Vagina (tissue), 2 donors: ENCODE measurements at regions not wholly inside any gene's neighbourhood (a gene's known extent, or its start where the extent isn't known, plus 50 kb on each side); places are given as distances from the start of the nearest gene placed in this dataset.

Experiments
- DNase-seq, 2 donors: peaks; one replicate each; pipeline ENCODE4 v3.0.0-alpha.2; 2017; ENCODE audit errors: extremely low spot score in 2 of 2
- H3K27ac ChIP-seq: fragments of 200-600 bp; sonication (generic); one replicate; pipeline ENCODE4 v1.5.1; 2019
- H3K27me3 ChIP-seq: fragments of 200-600 bp; sonication (generic); one replicate; pipeline ENCODE4 v1.5.1; 2019
- H3K36me3 ChIP-seq, 2 donors: fragments of 200-600 bp; sonication (generic); one replicate each; pipeline ENCODE4 v1.5.1; 2017 to 2019
- H3K4me1 ChIP-seq: fragments of 200-600 bp; sonication (generic); one replicate; pipeline ENCODE4 v1.5.1; 2019
- H3K4me3 ChIP-seq, 2 donors: fragments of 200-600 bp; sonication (generic); 1 replicate in 1 of 2; 2 replicates in 1 of 2; pipeline ENCODE4 v1.5.1; 2016 to 2019
- H3K9me3 ChIP-seq: fragments of 200-600 bp; sonication (generic); one replicate; pipeline ENCODE4 v1.5.1; 2019
- CTCF ChIP-seq, 3 experiments: fragments of 450-650 bp in 2 of 3; fragments of 200-600 bp in 1 of 3; sonication (generic) in 1 of 3; IDR thresholded peaks; one replicate each; pipeline ENCODE4 v1.5.1; 2017 to 2019; ENCODE audit warnings: antibody characterized with exemption in 3 of 3, mild to moderate bottlenecking in 2 of 3, moderate library complexity in 2 of 3
- POLR2A ChIP-seq, 2 donors: fragments of 450-650 bp; IDR thresholded peaks; one replicate each; pipeline ENCODE4 v1.6.1; 2017; ENCODE audit warnings: antibody characterized with exemption in 2 of 2, mild to moderate bottlenecking in 2 of 2, moderate library complexity in 2 of 2
- POLR2AphosphoS5 ChIP-seq, 2 donors: sonication (generic); formaldehyde crosslinking; IDR thresholded peaks; one replicate each; pipeline ENCODE4 v1.9.0; 2017; ENCODE audit warnings: antibody characterized with exemption in 2 of 2, mild to moderate bottlenecking in 2 of 2, low read depth in 1 of 2; ENCODE audit not compliant: insufficient read depth in 1 of 2
- intact Hi-C: fragments of 100-400 bp; cut with DNase I; formaldehyde crosslinking; loops from one replicate; pipeline ENCODE4 v1.15.1; 2023

- H3K27me3 ChIP-seq = no peaks in the 10 kb centered on the region
- DNase-seq = no peak
- H3K9me3 ChIP-seq = no peaks in the 10 kb centered on the region
- no peak overlapping the region for H3K27ac ChIP-seq
- H3K36me3 ChIP-seq = no peaks in the 10 kb centered on the region
- intact Hi-C loops = no loop called here
- H3K4me3 ChIP-seq = no peak overlapping the region
- H3K4me1 ChIP-seq = no peaks in the 10 kb centered on the region
- TF ChIP-seq CTCF (IDR thresholded peaks at IDR 0.05) (no peak), POLR2AphosphoS5 (IDR thresholded peaks at IDR 0.05; ENCODE audit: insufficient read depth in 1 of 2, low read depth in 1 of 2) (no peak), POLR2A (IDR thresholded peaks at IDR 0.05) (no peak)
Measured at GRCh38 chr9:29999645-30000044, 2384.8 kb upstream of the ACO1 start.

GRCh38 chr9:30010691-30011090, 2373.8 kb upstream of the ACO1 start:
- no peak for TF ChIP-seq CTCF (IDR thresholded peaks at IDR 0.05)
- no peak for TF ChIP-seq POLR2A (IDR thresholded peaks at IDR 0.05)
- TF ChIP-seq POLR2AphosphoS5 (IDR thresholded peaks at IDR 0.05; ENCODE audit: insufficient read depth in 1 of 2, low read depth in 1 of 2) = no peak
- Histone ChIP-seq H3K4me3 (no peak overlapping the region), H3K36me3 (no peaks in the 10 kb centered on the region), H3K27me3 (no peaks in the 10 kb centered on the region), H3K4me1 (no peaks in the 10 kb centered on the region), H3K9me3 (no peaks in the 10 kb centered on the region), H3K27ac (no peak overlapping the region)
- intact Hi-C loops = no loop called here
- DNase-seq = no peak

GRCh38 chr9:30012622-30013021, 2371.8 kb upstream of the ACO1 start:
- H3K36me3 ChIP-seq = no peaks in the 10 kb centered on the region
- intact Hi-C loops = no loop called here
- no peaks in the 10 kb centered on the region for H3K27me3 ChIP-seq
- no peaks in the 10 kb centered on the region for H3K4me1 ChIP-seq
- H3K27ac ChIP-seq = no peak overlapping the region
- DNase-seq = no peak
- no peak overlapping the region for H3K4me3 ChIP-seq
- H3K9me3 ChIP-seq = no peaks in the 10 kb centered on the region
- TF ChIP-seq POLR2AphosphoS5 (IDR thresholded peaks at IDR 0.05; ENCODE audit: insufficient read depth in 1 of 2, low read depth in 1 of 2) (no peak), POLR2A (IDR thresholded peaks at IDR 0.05) (no peak), CTCF (IDR thresholded peaks at IDR 0.05) (no peak)

GRCh38 chr9:30015073-30015472, 2369.4 kb upstream of the ACO1 start:
- intact Hi-C loops = no loop called here

GRCh38 chr9:30020161-30020560, 2364.3 kb upstream of the ACO1 start:
- H3K36me3 ChIP-seq = no peaks in the 10 kb centered on the region
- H3K9me3 ChIP-seq = no peaks in the 10 kb centered on the region
- H3K4me3 ChIP-seq = no peak overlapping the region
- intact Hi-C loops = no loop called here
- no peaks in the 10 kb centered on the region for H3K4me1 ChIP-seq
- DNase-seq = no peak
- no peak overlapping the region for H3K27ac ChIP-seq
- no peak for TF ChIP-seq CTCF (IDR thresholded peaks at IDR 0.05)
- no peak for TF ChIP-seq POLR2AphosphoS5 (IDR thresholded peaks at IDR 0.05; ENCODE audit: insufficient read depth in 1 of 2, low read depth in 1 of 2)
- no peak for TF ChIP-seq POLR2A (IDR thresholded peaks at IDR 0.05)
- no peaks in the 10 kb centered on the region for H3K27me3 ChIP-seq

More at GRCh38 chr9:30015073-30015472, 2369.4 kb upstream of the ACO1 start:
- Histone ChIP-seq H3K36me3 (no peaks in the 10 kb centered on the region), H3K9me3 (no peaks in the 10 kb centered on the region), H3K4me1 (no peaks in the 10 kb centered on the region), H3K27me3 (no peaks in the 10 kb centered on the region), H3K4me3 (no peak overlapping the region), H3K27ac (no peak overlapping the region)
- no peak for DNase-seq
- TF ChIP-seq POLR2A (IDR thresholded peaks at IDR 0.05) = no peak
- no peak for TF ChIP-seq POLR2AphosphoS5 (IDR thresholded peaks at IDR 0.05; ENCODE audit: insufficient read depth in 1 of 2, low read depth in 1 of 2)
- no peak for TF ChIP-seq CTCF (IDR thresholded peaks at IDR 0.05)
